Lower lobe of right lung (tissue), 2 donors: ENCODE measurements at regions not wholly inside any gene's neighbourhood (a gene's known extent, or its start where the extent isn't known, plus 50 kb on each side); places are given as distances from the start of the nearest gene placed in this dataset.

Source experiments
- ATAC-seq, 2 donors: fragments of 200-7000 bp; cut with Tn5 transposase; one replicate each; pipeline ENCODE4 v1.9.1; 2020 to 2022; ENCODE audit warnings: mild to moderate bottlenecking in 2 of 2, moderate library complexity in 2 of 2
- DNase-seq: peaks from one replicate; pipeline ENCODE4 v3.0.0-alpha.2; 2020
- H3K27ac ChIP-seq: fragments of 200-600 bp; one replicate; pipeline ENCODE4 v1.8.0; 2022
- H3K27me3 ChIP-seq: fragments of 200-600 bp; one replicate; pipeline ENCODE4 v1.8.0; 2022; ENCODE audit warnings: low read depth
- H3K36me3 ChIP-seq: fragments of 200-600 bp; one replicate; pipeline ENCODE4 v1.8.0; 2022; ENCODE audit warnings: mild to moderate bottlenecking
- H3K4me1 ChIP-seq: fragments of 200-600 bp; one replicate; pipeline ENCODE4 v1.8.0; 2022
- H3K4me3 ChIP-seq: fragments of 200-600 bp; one replicate; pipeline ENCODE4 v1.8.0; 2022; ENCODE audit warnings: mild to moderate bottlenecking
- H3K9me3 ChIP-seq: fragments of 200-600 bp; one replicate; pipeline ENCODE4 v1.8.0; 2022
- intact Hi-C: fragments of 100-400 bp; cut with DNase I; formaldehyde crosslinking; loops from one replicate; pipeline ENCODE4 v1.11.0; 2022
- TF ChIP-seq, protein P1 (sequence below): fragments of 200-600 bp; IDR thresholded peaks from one replicate; pipeline ENCODE4 v1.8.0; 2022; ENCODE audit warnings: antibody characterized with exemption, mild to moderate bottlenecking
- donor health status: DM: no; HTN: yes; CAD: no; lungs with severe emphysema.

GRCh38 chr18:10113121-10114022 is 199.6 kb downstream of the VAPA start:
- H3K4me3 ChIP-seq, result no peak overlapping the region
- no peaks in the 10 kb centered on the region for H3K9me3 ChIP-seq
- H3K27ac ChIP-seq, result no peak overlapping the region
- DNase-seq (no peak), ATAC-seq (peak; percentile 21 to 80)
- H3K36me3 ChIP-seq, result no peaks in the 10 kb centered on the region
- intact Hi-C loops, result no loop called here
- H3K27me3 ChIP-seq, result no peaks in the 10 kb centered on the region
- TF ChIP-seq, protein P1, sequence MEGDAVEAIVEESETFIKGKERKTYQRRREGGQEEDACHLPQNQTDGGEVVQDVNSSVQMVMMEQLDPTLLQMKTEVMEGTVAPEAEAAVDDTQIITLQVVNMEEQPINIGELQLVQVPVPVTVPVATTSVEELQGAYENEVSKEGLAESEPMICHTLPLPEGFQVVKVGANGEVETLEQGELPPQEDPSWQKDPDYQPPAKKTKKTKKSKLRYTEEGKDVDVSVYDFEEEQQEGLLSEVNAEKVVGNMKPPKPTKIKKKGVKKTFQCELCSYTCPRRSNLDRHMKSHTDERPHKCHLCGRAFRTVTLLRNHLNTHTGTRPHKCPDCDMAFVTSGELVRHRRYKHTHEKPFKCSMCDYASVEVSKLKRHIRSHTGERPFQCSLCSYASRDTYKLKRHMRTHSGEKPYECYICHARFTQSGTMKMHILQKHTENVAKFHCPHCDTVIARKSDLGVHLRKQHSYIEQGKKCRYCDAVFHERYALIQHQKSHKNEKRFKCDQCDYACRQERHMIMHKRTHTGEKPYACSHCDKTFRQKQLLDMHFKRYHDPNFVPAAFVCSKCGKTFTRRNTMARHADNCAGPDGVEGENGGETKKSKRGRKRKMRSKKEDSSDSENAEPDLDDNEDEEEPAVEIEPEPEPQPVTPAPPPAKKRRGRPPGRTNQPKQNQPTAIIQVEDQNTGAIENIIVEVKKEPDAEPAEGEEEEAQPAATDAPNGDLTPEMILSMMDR, result no peak
- peaks cover 31% of the 10 kb centered on the region for H3K4me1 ChIP-seq

DNA sequence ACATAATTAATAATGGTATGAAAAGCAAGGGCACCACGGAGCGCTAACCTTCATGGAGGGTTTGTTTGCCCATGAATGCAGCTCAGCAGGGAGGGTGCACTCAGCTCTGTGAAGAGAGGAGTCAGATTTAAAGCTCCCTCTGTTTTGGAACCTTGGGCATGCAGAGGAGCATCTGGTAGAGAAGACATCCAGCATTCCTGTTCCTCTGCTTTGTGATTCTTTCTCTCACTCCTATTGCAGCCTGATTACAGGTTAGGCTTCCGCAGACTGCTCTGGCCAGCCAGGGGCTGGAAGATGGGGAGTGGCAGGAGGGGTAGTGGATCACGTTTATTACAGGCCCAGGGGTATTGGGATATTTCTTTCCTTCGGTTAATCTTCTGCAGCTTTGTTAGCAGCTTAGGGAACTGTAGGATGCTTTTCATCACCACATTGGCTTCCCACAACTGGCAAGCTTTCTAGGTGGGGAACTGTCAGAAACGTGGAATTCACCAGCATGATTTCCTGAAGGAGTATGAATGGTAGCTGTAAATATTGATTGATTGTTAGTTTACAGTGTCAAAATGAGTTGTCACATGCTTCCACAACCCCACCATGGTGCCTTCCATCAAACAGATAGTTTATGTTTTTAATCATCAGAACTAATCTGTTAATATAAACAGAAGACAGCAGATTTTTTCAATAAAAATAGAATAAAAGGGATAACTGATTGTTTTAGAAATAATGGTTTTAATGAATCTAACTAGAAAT is 201.1 kb downstream of the VAPA start:
- H3K4me1 ChIP-seq, result peaks cover 31% of the 10 kb centered on the region
- intact Hi-C loops, result no loop called here
- no peak for DNase-seq
- H3K9me3 ChIP-seq, result peaks cover 7% of the 10 kb centered on the region
- H3K27ac ChIP-seq, result no peak overlapping the region
- H3K4me3 ChIP-seq, result no peak overlapping the region
- no peaks in the 10 kb centered on the region for H3K36me3 ChIP-seq
- H3K27me3 ChIP-seq, result no peaks in the 10 kb centered on the region
- ATAC-seq, result no peak
- TF ChIP-seq, protein P1, result no peak

DNA sequence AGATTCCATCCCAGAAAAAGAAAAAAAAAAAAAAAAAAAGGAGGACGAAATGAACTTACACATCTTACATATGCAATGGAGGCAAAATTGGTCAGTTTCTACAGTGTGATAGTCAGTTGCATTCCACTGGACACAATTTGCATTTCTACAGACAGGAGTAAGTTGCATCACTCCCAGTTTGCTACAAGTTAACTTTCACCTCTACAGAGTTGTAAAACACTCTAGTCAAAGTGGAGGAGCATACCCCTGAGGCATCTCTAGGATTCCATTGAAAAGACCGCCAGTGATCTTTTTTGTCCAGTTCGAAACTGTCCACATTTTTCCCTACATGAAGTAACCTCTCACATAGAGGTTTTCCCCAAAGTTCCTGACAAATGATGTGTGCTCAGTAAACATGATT is 202.8 kb downstream of the VAPA start:
- no peak for ATAC-seq
- TF ChIP-seq, protein P1, result no peak
- H3K4me1 ChIP-seq, result peaks cover 28% of the 10 kb centered on the region
- no peak for DNase-seq
- H3K4me3 ChIP-seq, result no peak overlapping the region
- no peaks in the 10 kb centered on the region for H3K36me3 ChIP-seq
- intact Hi-C loops, result no loop called here
- peaks cover 7% of the 10 kb centered on the region for H3K9me3 ChIP-seq
- no peak overlapping the region for H3K27ac ChIP-seq
- H3K27me3 ChIP-seq, result no peaks in the 10 kb centered on the region

GRCh38 chr18:10119528-10119927 is 205.7 kb downstream of the VAPA start:
- intact Hi-C loops, result no loop called here
- H3K4me3 ChIP-seq, result no peak overlapping the region
- TF ChIP-seq, protein P1, result no peak

DNA sequence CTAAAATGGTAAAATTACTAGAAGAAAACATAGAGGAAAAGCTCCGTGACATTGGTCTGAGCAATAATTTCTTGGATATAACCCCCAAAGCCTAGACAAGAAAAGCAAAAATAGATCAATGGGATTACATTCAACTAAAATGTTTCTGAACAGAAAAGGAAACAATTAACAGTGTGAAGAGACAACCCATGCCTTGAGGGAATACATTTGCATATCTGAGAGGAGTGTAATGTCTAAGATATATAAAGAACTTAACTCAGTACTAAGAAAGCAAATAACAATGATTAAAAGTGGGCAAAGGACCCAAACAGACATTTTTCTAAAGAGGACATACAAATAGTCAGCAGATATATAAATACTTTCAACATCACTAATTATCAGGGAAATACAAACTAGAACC is 206.2 kb downstream of the VAPA start:
- TF ChIP-seq, protein P1, result no peak
- intact Hi-C loops, result no loop called here
- H3K4me3 ChIP-seq, result no peak overlapping the region
- peaks cover 20% of the 10 kb centered on the region for H3K4me1 ChIP-seq
- no peak for ATAC-seq
- DNase-seq, result no peak
- H3K27ac ChIP-seq, result no peak overlapping the region
- peaks cover 7% of the 10 kb centered on the region for H3K9me3 ChIP-seq
- H3K36me3 ChIP-seq, result no peaks in the 10 kb centered on the region
- no peaks in the 10 kb centered on the region for H3K27me3 ChIP-seq

More at GRCh38 chr18:10119528-10119927, 205.7 kb downstream of the VAPA start:
- Histone ChIP-seq H3K36me3 (no peaks in the 10 kb centered on the region), H3K27ac (no peak overlapping the region), H3K9me3 (peaks cover 7% of the 10 kb centered on the region), H3K4me1 (peaks cover 20% of the 10 kb centered on the region), H3K27me3 (no peaks in the 10 kb centered on the region)
- ATAC-seq (no peak), DNase-seq (no peak)
